IMR-90 (cell line): ENCODE measurements at regions not wholly inside any gene's neighbourhood (a gene's known extent, or its start where the extent isn't known, plus 50 kb on each side); places are given as distances from the start of the nearest gene placed in this dataset.

ENCODE experiments used
- ATAC-seq: fragments of 200-7000 bp; cut with Tn5 transposase; 2 replicates; pipeline ENCODE4 v1.9.1; 2020; ENCODE audit warnings: low read depth, mild to moderate bottlenecking, moderate library complexity
- BruUV-seq: library from RNA; stranded (reverse); fragments of 400-500 nt; replicated peaks from 2 replicates; lab custom pipeline; 2021; lab: Mats Ljungman, UMichigan
- CTCF ChIA-PET: fragments of 300-600 bp; formaldehyde crosslinking; extraction: SDS; loops from one replicate; lab custom pipeline; 2021; ENCODE audit warnings: antibody characterized with exemption; lab: Yijun Ruan, JAX
- POLR2A ChIA-PET: fragments of 300-600 bp; sonication (Branson Sonifier 250); formaldehyde crosslinking; loops from one replicate; lab custom pipeline; 2022; ENCODE audit warnings: antibody characterized with exemption; ENCODE audit not compliant: unreplicated experiment; lab: Charles Lee
- DNase-seq: peaks from one replicate; pipeline ENCODE4 v3.0.0; 2013
- H2AFZ ChIP-seq: replicated peaks from 2 replicates; pipeline ENCODE3; 2013; ENCODE audit warnings: low read length, mild to moderate bottlenecking; ENCODE audit not compliant: poor library complexity
- H2AK5ac ChIP-seq: 2 replicates; pipeline ENCODE4 v1.6.1; 2013; ENCODE audit warnings: low read depth, low read length, inconsistent platforms
- H2AK9ac ChIP-seq: replicated peaks from 2 replicates; pipeline ENCODE3; 2013; ENCODE audit warnings: mild to moderate bottlenecking, low read depth, low read length, moderate library complexity; ENCODE audit not compliant: poor library complexity
- H2BK120ac ChIP-seq: 2 replicates; pipeline ENCODE4 v1.6.1; 2013; ENCODE audit warnings: low read depth, low read length, inconsistent platforms
- H2BK15ac ChIP-seq: 3 replicates; pipeline ENCODE4 v1.6.1; 2013; ENCODE audit warnings: low read depth, low read length, inconsistent platforms
- H2BK20ac ChIP-seq: 2 replicates; pipeline ENCODE4 v1.6.1; 2013; ENCODE audit warnings: low read depth, mild to moderate bottlenecking, inconsistent platforms, low read length, moderate library complexity
- H2BK5ac ChIP-seq: 2 replicates; pipeline ENCODE4 v1.6.1; 2013; ENCODE audit warnings: mild to moderate bottlenecking, low read depth, low read length, inconsistent platforms; ENCODE audit not compliant: poor library complexity, severe bottlenecking
- H3K14ac ChIP-seq: replicated peaks from 2 replicates; pipeline ENCODE4 v1.6.1; 2013; ENCODE audit warnings: low read depth, low read length, inconsistent platforms
- H3K18ac ChIP-seq: 2 replicates; pipeline ENCODE4 v1.6.1; 2013; ENCODE audit warnings: low read depth, low read length, control low read depth
- H3K23ac ChIP-seq: 2 replicates; pipeline ENCODE4 v1.6.1; 2013; ENCODE audit warnings: low read depth, low read length, inconsistent platforms
- H3K27ac ChIP-seq: 2 replicates; pipeline ENCODE4 v1.5.1; 2013; ENCODE audit warnings: mild to moderate bottlenecking, control low read depth, low read length; ENCODE audit not compliant: insufficient read depth
- H3K27me3 ChIP-seq: 2 replicates; pipeline ENCODE4 v1.6.1; 2013; ENCODE audit warnings: low read length; ENCODE audit not compliant: control insufficient read depth, insufficient read depth
- H3K36me3 ChIP-seq: 2 replicates; pipeline ENCODE4 v1.6.1; 2013; ENCODE audit warnings: low read length, mixed read lengths; ENCODE audit not compliant: control insufficient read depth, insufficient read depth
- H3K4ac ChIP-seq: 2 replicates; pipeline ENCODE4 v1.6.1; 2013; ENCODE audit warnings: low read depth, low read length, inconsistent platforms
- H3K4me1 ChIP-seq: 2 replicates; pipeline ENCODE4 v1.6.1; 2013; ENCODE audit warnings: low read length, mixed read lengths; ENCODE audit not compliant: control insufficient read depth, insufficient read depth
- H3K4me2 ChIP-seq: 2 replicates; pipeline ENCODE4 v1.6.1; 2013; ENCODE audit warnings: low read depth, mild to moderate bottlenecking, control low read depth, low read length, moderate library complexity
- H3K4me3 ChIP-seq: 2 replicates; pipeline ENCODE4 v1.5.1; 2013; ENCODE audit warnings: low read depth, mild to moderate bottlenecking, control low read depth, low read length, moderate library complexity; ENCODE audit not compliant: insufficient read depth
- H3K56ac ChIP-seq: 2 replicates; pipeline ENCODE4 v1.6.1; 2013; ENCODE audit warnings: low read length, inconsistent platforms; ENCODE audit not compliant: insufficient read depth; ENCODE audit errors: extremely low read depth
- H3K79me1 ChIP-seq, 2 experiments: 2 replicates each; pipeline ENCODE4 v1.6.1; 2013; ENCODE audit warnings: low read length in 2 of 2, inconsistent platforms in 1 of 2, low read depth in 1 of 2
- H3K9ac ChIP-seq: 2 replicates; pipeline ENCODE4 v1.6.1; 2013; ENCODE audit warnings: low read depth, low read length, control low read depth
- H3K9me1 ChIP-seq: 2 replicates; pipeline ENCODE4 v1.6.1; 2013; ENCODE audit warnings: low read length, inconsistent platforms; ENCODE audit not compliant: insufficient read depth
- H3K9me3 ChIP-seq: 2 replicates; pipeline ENCODE4 v1.6.1; 2013; ENCODE audit warnings: low read length; ENCODE audit not compliant: control insufficient read depth, insufficient read depth
- H4K20me1 ChIP-seq: 2 replicates; pipeline ENCODE4 v1.6.1; 2013; ENCODE audit warnings: low read length, inconsistent platforms; ENCODE audit not compliant: insufficient read depth
- H4K5ac ChIP-seq: 2 replicates; pipeline ENCODE4 v1.6.1; 2013; ENCODE audit warnings: mild to moderate bottlenecking, low read depth, low read length, control low read depth
- H4K8ac ChIP-seq, 2 experiments: 2 replicates each; pipeline ENCODE4 v1.6.1; 2013; ENCODE audit warnings: low read depth in 2 of 2, low read length in 2 of 2, control low read depth in 1 of 2, inconsistent platforms in 1 of 2
- H4K91ac ChIP-seq: 2 replicates; pipeline ENCODE4 v1.6.1; 2013; ENCODE audit warnings: low read depth, low read length, inconsistent platforms; ENCODE audit not compliant: insufficient read depth
- BHLHE40 ChIP-seq: fragments of 150-350 bp; IDR thresholded peaks from 2 replicates; pipeline ENCODE4 v1.6.1; 2016; ENCODE audit warnings: mild to moderate bottlenecking, low read depth, low read length
- CEBPB ChIP-seq: IDR thresholded peaks from 2 replicates; pipeline ENCODE4 v1.6.1; 2012; ENCODE audit warnings: low read depth, low read length, improper control_type of control experiment
- CHD1 ChIP-seq: IDR thresholded peaks from 2 replicates; pipeline ENCODE4 v1.6.1; 2012; ENCODE audit warnings: low read depth, low read length, improper control_type of control experiment
- CTCF ChIP-seq: conservative IDR thresholded peaks from 2 replicates; pipeline ENCODE4 v1.5.1; 2012; ENCODE audit warnings: mild to moderate bottlenecking, low read depth, low read length, improper control_type of control experiment
- FOS ChIP-seq: fragments of 150-350 bp; IDR thresholded peaks from 2 replicates; pipeline ENCODE4 v1.6.1; 2016; ENCODE audit warnings: low read depth, low read length
- MAFK ChIP-seq: IDR thresholded peaks from 2 replicates; pipeline ENCODE4 v1.6.1; 2012; ENCODE audit warnings: low read depth, low read length, improper control_type of control experiment
- MAZ ChIP-seq: IDR thresholded peaks from 2 replicates; pipeline ENCODE4 v1.6.1; 2012; ENCODE audit warnings: low read depth, mild to moderate bottlenecking, low read length, improper control_type of control experiment, moderate library complexity, borderline replicate concordance
- MXI1 ChIP-seq: IDR thresholded peaks from 2 replicates; pipeline ENCODE4 v1.6.1; 2012; ENCODE audit warnings: low read depth, mild to moderate bottlenecking, low read length, moderate library complexity, borderline replicate concordance
- NFE2L2 ChIP-seq: fragments of 150-350 bp; IDR thresholded peaks from 2 replicates; pipeline ENCODE4 v1.6.1; 2016; ENCODE audit warnings: low read depth, mild to moderate bottlenecking, low read length
- POLR2A ChIP-seq: IDR thresholded peaks from 2 replicates; pipeline ENCODE4 v1.6.1; 2012; ENCODE audit warnings: mild to moderate bottlenecking, low read depth, low read length
- RAD21 ChIP-seq: IDR thresholded peaks from 2 replicates; pipeline ENCODE4 v1.6.1; 2012; ENCODE audit warnings: low read length, improper control_type of control experiment
- RCOR1 ChIP-seq: IDR thresholded peaks from 2 replicates; pipeline ENCODE4 v1.6.1; 2012; ENCODE audit warnings: mild to moderate bottlenecking, low read length, improper control_type of control experiment; ENCODE audit not compliant: insufficient replicate concordance
- RFX5 ChIP-seq: IDR thresholded peaks from 2 replicates; pipeline ENCODE4 v1.8.0; 2012; ENCODE audit warnings: low read depth, mild to moderate bottlenecking, low read length, moderate library complexity
- SMC3 ChIP-seq: fragments of 150-350 bp; IDR thresholded peaks from 2 replicates; pipeline ENCODE4 v1.6.1; 2016; ENCODE audit warnings: low read depth, mild to moderate bottlenecking, antibody characterized with exemption, low read length, moderate library complexity
- USF2 ChIP-seq: fragments of 150-350 bp; IDR thresholded peaks from 2 replicates; pipeline ENCODE4 v1.6.1; 2017; ENCODE audit warnings: mild to moderate bottlenecking, antibody characterized with exemption, low read length, low read depth
- WGBS, 2 experiments: methylation state at CpG; one replicate each; pipeline versions ENCODE4 v1.1.5 to v1.1.7; 2013; ENCODE audit warnings: missing lambda C conversion rate in 2 of 2; ENCODE audit not compliant: insufficient read length in 1 of 2; ENCODE audit errors: extremely low coverage in 2 of 2; 5-methylcytosine and 5-hydroxymethylcytosine counted together
- dilution Hi-C: fragments of 300-500 bp; cut with HindIII; formaldehyde crosslinking; loops from one replicate; pipeline ENCODE4 v1.14.3; 2018; ENCODE audit warnings: low sequenced_read_pairs; ENCODE audit not compliant: unreplicated experiment
- in situ Hi-C: fragments of 300-500 bp; cut with MboI; formaldehyde crosslinking; loops from 3 replicates; pipeline ENCODE4 v1.14.3; 2019; ENCODE audit warnings: low sequenced_read_pairs, inconsistent platforms, mixed read lengths
- intact Hi-C: fragments of 100-400 bp; cut with micrococcal nuclease; formaldehyde crosslinking; loops from 2 replicates; pipeline ENCODE4 v1.10.0; 2022
- TF ChIP-seq, protein P1 (sequence below): fragments of 150-350 bp; IDR thresholded peaks from 2 replicates; pipeline ENCODE4 v1.6.1; 2016; ENCODE audit warnings: low read depth, mild to moderate bottlenecking, low read length, moderate library complexity, borderline replicate concordance

- no peak for ATAC-seq
- Histone ChIP-seq H3K4me3 (no peak overlapping the region), H3K9me1 (no peaks in the 10 kb centered on the region), H3K79me1 (no peaks in the 10 kb centered on the region), H2AK9ac (no peak overlapping the region), H2BK120ac (no peak overlapping the region), H3K27ac (no peak overlapping the region), H2AFZ (no peak overlapping the region), H2BK15ac (no peak overlapping the region), H3K36me3 (no peaks in the 10 kb centered on the region), H3K4ac (no peak overlapping the region), H3K14ac (no peak overlapping the region), H3K9ac (no peak overlapping the region), H4K5ac (no peak overlapping the region), H4K8ac (no peak overlapping the region), H3K9me3 (peaks cover 3% of the 10 kb centered on the region; the same call in 1 of the 2 replicates), H3K23ac (no peak overlapping the region), H3K4me2 (no peak overlapping the region), H4K20me1 (no peaks in the 10 kb centered on the region), H2AK5ac (no peak overlapping the region), H3K4me1 (no peaks in the 10 kb centered on the region), H4K91ac (no peak overlapping the region), H3K27me3 (no peaks in the 10 kb centered on the region), H2BK5ac (no peak overlapping the region), H2BK20ac (no peak overlapping the region), H3K56ac (no peak overlapping the region), H3K18ac (no peak overlapping the region)
- no peak for DNase-seq
- no TSS peak for BruUV-seq
- TF ChIP-seq MAFK (no peak), MXI1 (no peak), RAD21 (no peak), CEBPB (no peak), POLR2A (no peak), CHD1 (no peak), SMC3 (no peak), NFE2L2 (no peak), BHLHE40 (no peak), CTCF (no peak), MAZ (no peak), USF2 (no peak), FOS (no peak), RFX5 (no peak), RCOR1 (no peak)
- TF ChIP-seq, protein P1, sequence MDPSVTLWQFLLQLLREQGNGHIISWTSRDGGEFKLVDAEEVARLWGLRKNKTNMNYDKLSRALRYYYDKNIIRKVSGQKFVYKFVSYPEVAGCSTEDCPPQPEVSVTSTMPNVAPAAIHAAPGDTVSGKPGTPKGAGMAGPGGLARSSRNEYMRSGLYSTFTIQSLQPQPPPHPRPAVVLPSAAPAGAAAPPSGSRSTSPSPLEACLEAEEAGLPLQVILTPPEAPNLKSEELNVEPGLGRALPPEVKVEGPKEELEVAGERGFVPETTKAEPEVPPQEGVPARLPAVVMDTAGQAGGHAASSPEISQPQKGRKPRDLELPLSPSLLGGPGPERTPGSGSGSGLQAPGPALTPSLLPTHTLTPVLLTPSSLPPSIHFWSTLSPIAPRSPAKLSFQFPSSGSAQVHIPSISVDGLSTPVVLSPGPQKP: no peak
- in situ Hi-C loops: no loop called here
- ChIA-PET POLR2A (no interaction called here), CTCF (no interaction called here)
- dilution Hi-C loops: no loop called here
- intact Hi-C loops: no loop called here
- WGBS, 2 experiments: no CpG with 5 or more reads among the region's 7 CpGs
These were observed 410.1 kb downstream of the DMRT2 start for GRCh38 chr9:1460143-1460769.
